ENCODE measurements at regions not wholly inside any gene's neighbourhood (a gene's known extent, or its start where the extent isn't known, plus 50 kb on each side); places are given as distances from the start of the nearest gene placed in this dataset.

GRCh38 chr7:10723832-10724231 lies 249.8 kb upstream of the PHF14 start:
- Histone ChIP-seq H3K36me3 (no peaks in the 10 kb centered on the region), H3K27me3 (no peaks in the 10 kb centered on the region), H3K4me1 (no peaks in the 10 kb centered on the region), H3K9me3 (no peaks in the 10 kb centered on the region), H3K4me3 (no peak overlapping the region), H3K27ac (no peak overlapping the region)
- DNase-seq (ENCODE audit: low spot score in 2 of 2) = no peak
- TF ChIP-seq, protein P1, sequence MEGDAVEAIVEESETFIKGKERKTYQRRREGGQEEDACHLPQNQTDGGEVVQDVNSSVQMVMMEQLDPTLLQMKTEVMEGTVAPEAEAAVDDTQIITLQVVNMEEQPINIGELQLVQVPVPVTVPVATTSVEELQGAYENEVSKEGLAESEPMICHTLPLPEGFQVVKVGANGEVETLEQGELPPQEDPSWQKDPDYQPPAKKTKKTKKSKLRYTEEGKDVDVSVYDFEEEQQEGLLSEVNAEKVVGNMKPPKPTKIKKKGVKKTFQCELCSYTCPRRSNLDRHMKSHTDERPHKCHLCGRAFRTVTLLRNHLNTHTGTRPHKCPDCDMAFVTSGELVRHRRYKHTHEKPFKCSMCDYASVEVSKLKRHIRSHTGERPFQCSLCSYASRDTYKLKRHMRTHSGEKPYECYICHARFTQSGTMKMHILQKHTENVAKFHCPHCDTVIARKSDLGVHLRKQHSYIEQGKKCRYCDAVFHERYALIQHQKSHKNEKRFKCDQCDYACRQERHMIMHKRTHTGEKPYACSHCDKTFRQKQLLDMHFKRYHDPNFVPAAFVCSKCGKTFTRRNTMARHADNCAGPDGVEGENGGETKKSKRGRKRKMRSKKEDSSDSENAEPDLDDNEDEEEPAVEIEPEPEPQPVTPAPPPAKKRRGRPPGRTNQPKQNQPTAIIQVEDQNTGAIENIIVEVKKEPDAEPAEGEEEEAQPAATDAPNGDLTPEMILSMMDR (IDR thresholded peaks at IDR 0.05) = no peak
- TF ChIP-seq POLR2AphosphoS5 (IDR thresholded peaks at IDR 0.05) (no peak), POLR2A (IDR thresholded peaks at IDR 0.05) (no peak)
- intact Hi-C loops (cut with DNase I; ENCODE audit: low total_unique reads) = no loop called here

DNA sequence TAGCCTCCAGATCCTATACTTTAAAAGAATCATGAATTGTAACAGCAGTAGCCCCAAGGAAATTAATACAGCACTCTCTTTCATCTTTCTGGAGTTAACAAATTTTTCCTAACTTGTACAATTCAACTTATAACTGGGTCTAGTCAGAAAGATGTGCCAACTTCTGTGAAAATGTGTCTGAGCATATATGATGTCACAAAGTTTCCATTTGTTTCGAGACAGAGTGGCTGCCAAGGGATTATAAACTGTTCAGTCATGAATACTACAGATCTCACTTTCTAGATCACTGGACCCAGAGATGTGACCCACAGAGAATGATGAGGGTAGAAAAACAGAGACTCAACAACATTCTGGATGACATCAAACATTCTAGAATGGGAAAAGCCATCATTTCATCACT lies 249.2 kb upstream of the PHF14 start:
- TF ChIP-seq POLR2A (IDR thresholded peaks at IDR 0.05) (no peak), POLR2AphosphoS5 (IDR thresholded peaks at IDR 0.05) (no peak)
- TF ChIP-seq, protein P1 (IDR thresholded peaks at IDR 0.05) = no peak
- no peak overlapping the region for H3K27ac ChIP-seq
- no peaks in the 10 kb centered on the region for H3K27me3 ChIP-seq
- H3K9me3 ChIP-seq = no peaks in the 10 kb centered on the region
- no peak overlapping the region for H3K4me3 ChIP-seq
- no peaks in the 10 kb centered on the region for H3K4me1 ChIP-seq
- no peak for DNase-seq (ENCODE audit: low spot score in 2 of 2)
- H3K36me3 ChIP-seq = no peaks in the 10 kb centered on the region
- intact Hi-C loops (cut with DNase I; ENCODE audit: low total_unique reads) = no loop called here

GRCh38 chr7:10727636-10728035 lies 246.0 kb upstream of the PHF14 start:
- Histone ChIP-seq H3K4me3 (no peak overlapping the region), H3K27ac (no peak overlapping the region), H3K27me3 (no peaks in the 10 kb centered on the region), H3K4me1 (no peaks in the 10 kb centered on the region), H3K36me3 (no peaks in the 10 kb centered on the region), H3K9me3 (no peaks in the 10 kb centered on the region)
- TF ChIP-seq POLR2A (IDR thresholded peaks at IDR 0.05) (no peak), POLR2AphosphoS5 (IDR thresholded peaks at IDR 0.05) (no peak)
- TF ChIP-seq, protein P1 (IDR thresholded peaks at IDR 0.05) = no peak
- intact Hi-C loops (cut with DNase I; ENCODE audit: low total_unique reads) = no loop called here
- no peak for DNase-seq (ENCODE audit: low spot score in 2 of 2)

DNA sequence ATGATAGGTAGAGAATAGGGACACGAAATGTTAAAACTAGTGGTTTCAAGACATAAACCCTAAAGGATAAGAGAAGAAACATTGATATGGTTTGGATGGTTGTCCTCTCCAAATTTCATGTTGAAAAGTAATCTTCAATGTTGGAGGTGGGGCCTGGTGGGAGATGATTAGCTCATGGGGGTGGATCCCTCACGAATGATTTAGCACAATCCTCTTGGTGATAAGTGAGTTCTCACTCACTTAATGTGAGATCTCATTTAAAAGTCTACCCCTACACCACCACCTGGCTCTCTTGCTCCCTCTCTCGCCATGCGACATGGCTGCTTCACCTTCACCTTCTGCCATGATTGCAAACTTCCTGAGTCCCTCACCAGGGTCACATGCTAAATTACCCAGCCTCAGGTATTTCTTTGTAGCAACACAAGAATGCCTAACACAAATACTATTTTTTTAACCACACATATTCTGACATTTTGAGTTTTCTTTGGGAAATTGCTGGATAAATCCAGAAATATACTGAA lies 242.4 kb upstream of the PHF14 start:
- H3K27me3 ChIP-seq = no peaks in the 10 kb centered on the region
- no peaks in the 10 kb centered on the region for H3K4me1 ChIP-seq
- no peaks in the 10 kb centered on the region for H3K9me3 ChIP-seq
- no peak overlapping the region for H3K27ac ChIP-seq
- TF ChIP-seq, protein P1 (IDR thresholded peaks at IDR 0.05) = no peak
- TF ChIP-seq POLR2AphosphoS5 (IDR thresholded peaks at IDR 0.05) = no peak
- TF ChIP-seq POLR2A (IDR thresholded peaks at IDR 0.05) = no peak
- no peaks in the 10 kb centered on the region for H3K36me3 ChIP-seq
- no peak for DNase-seq (ENCODE audit: low spot score in 2 of 2)
- no peak overlapping the region for H3K4me3 ChIP-seq
- intact Hi-C loops (cut with DNase I; ENCODE audit: low total_unique reads) = no loop called here

- Histone ChIP-seq H3K27me3 (no peaks in the 10 kb centered on the region), H3K36me3 (no peaks in the 10 kb centered on the region), H3K9me3 (no peaks in the 10 kb centered on the region), H3K4me3 (no peak overlapping the region), H3K27ac (no peak overlapping the region), H3K4me1 (no peaks in the 10 kb centered on the region)
- no peak for DNase-seq (ENCODE audit: low spot score in 2 of 2)
- no peak for TF ChIP-seq POLR2AphosphoS5 (IDR thresholded peaks at IDR 0.05)
- TF ChIP-seq, protein P1 (IDR thresholded peaks at IDR 0.05) = no peak
- TF ChIP-seq POLR2A (IDR thresholded peaks at IDR 0.05) = no peak
- intact Hi-C loops (cut with DNase I; ENCODE audit: low total_unique reads) = no loop called here
Observed at GRCh38 chr7:10733747-10734146, 239.9 kb upstream of the PHF14 start.
